SKM-1 (cell line): ENCODE measurements at regions not wholly inside any gene's neighbourhood (a gene's known extent, or its start where the extent isn't known, plus 50 kb on each side); places are given as distances from the start of the nearest gene placed in this dataset.

ENCODE experiments used
- DNase-seq: peaks from one replicate; lab custom pipeline; 2025; ENCODE audit not compliant: unreplicated experiment; lab: John Stamatoyannopoulos, UW

GRCh38 chr1:234748066-234748465, 138.1 kb upstream of the IRF2BP2 start:
- no peak for DNase-seq

- no peak for DNase-seq
Observed at GRCh38 chr1:234746798-234747196, 136.8 kb upstream of the IRF2BP2 start.

- DNase-seq: no peak
Observed at GRCh38 chr1:234745844-234746797, 136.1 kb upstream of the IRF2BP2 start.

- no peak for DNase-seq
Observed at GRCh38 chr1:234745276-234745675, 135.3 kb upstream of the IRF2BP2 start.

GRCh38 chr1:234743791-234744611, 134.0 kb upstream of the IRF2BP2 start:
- no peak for DNase-seq

GRCh38 chr1:234742622-234743021, 132.6 kb upstream of the IRF2BP2 start:
- DNase-seq: no peak

- DNase-seq: no peak
Observed at GRCh38 chr1:234737967-234738314, 128.0 kb upstream of the IRF2BP2 start.

- DNase-seq: no peak
Observed at GRCh38 chr1:234735916-234736315, 125.9 kb upstream of the IRF2BP2 start.

GRCh38 chr1:234735476-234735875, 125.5 kb upstream of the IRF2BP2 start:
- no peak for DNase-seq

- no peak for DNase-seq
Observed at GRCh38 chr1:234734869-234735268, 124.9 kb upstream of the IRF2BP2 start.

GRCh38 chr1:234734412-234734835, 124.4 kb upstream of the IRF2BP2 start:
- no peak for DNase-seq

GRCh38 chr1:234733427-234733826, 123.4 kb upstream of the IRF2BP2 start:
- DNase-seq: no peak

- DNase-seq: no peak
Observed at GRCh38 chr1:234732671-234733390, 122.9 kb upstream of the IRF2BP2 start.

GRCh38 chr1:234732260-234732659, 122.3 kb upstream of the IRF2BP2 start:
- no peak for DNase-seq

GRCh38 chr1:234731569-234732085, 121.6 kb upstream of the IRF2BP2 start:
- DNase-seq: no peak

GRCh38 chr1:234730770-234731568, 121.0 kb upstream of the IRF2BP2 start:
- no peak for DNase-seq

GRCh38 chr1:234730475-234730769, 120.4 kb upstream of the IRF2BP2 start:
- DNase-seq: no peak

GRCh38 chr1:234729561-234730474, 119.8 kb upstream of the IRF2BP2 start:
- DNase-seq: peak; percentile 66

GRCh38 chr1:234728740-234729139, 118.8 kb upstream of the IRF2BP2 start:
- DNase-seq: no peak
